ENCODE measurements at regions not wholly inside any gene's neighbourhood (a gene's known extent, or its start where the extent isn't known, plus 50 kb on each side); places are given as distances from the start of the nearest gene placed in this dataset.

GRCh38 chr2:176709991-176710390, 440.7 kb downstream of the MTX2 start:
- no peaks in the 10 kb centered on the region for H3K79me2 ChIP-seq
- TF ChIP-seq, protein P1, sequence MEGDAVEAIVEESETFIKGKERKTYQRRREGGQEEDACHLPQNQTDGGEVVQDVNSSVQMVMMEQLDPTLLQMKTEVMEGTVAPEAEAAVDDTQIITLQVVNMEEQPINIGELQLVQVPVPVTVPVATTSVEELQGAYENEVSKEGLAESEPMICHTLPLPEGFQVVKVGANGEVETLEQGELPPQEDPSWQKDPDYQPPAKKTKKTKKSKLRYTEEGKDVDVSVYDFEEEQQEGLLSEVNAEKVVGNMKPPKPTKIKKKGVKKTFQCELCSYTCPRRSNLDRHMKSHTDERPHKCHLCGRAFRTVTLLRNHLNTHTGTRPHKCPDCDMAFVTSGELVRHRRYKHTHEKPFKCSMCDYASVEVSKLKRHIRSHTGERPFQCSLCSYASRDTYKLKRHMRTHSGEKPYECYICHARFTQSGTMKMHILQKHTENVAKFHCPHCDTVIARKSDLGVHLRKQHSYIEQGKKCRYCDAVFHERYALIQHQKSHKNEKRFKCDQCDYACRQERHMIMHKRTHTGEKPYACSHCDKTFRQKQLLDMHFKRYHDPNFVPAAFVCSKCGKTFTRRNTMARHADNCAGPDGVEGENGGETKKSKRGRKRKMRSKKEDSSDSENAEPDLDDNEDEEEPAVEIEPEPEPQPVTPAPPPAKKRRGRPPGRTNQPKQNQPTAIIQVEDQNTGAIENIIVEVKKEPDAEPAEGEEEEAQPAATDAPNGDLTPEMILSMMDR (IDR thresholded peaks at IDR 0.05; ENCODE audit: poor library complexity), result no peak
- TF ChIP-seq EZH2phosphoT487 (IDR thresholded peaks at IDR 0.05; ENCODE audit: low read depth, severe bottlenecking, unreplicated experiment), result no peak
- no peak for TF ChIP-seq EZH2 (IDR thresholded peaks at IDR 0.05; ENCODE audit: borderline replicate concordance)
- no peak overlapping the region for H3K4me3 ChIP-seq
- H3K36me3 ChIP-seq (replicated peaks; ENCODE audit: insufficient read depth, low read depth), result no peaks in the 10 kb centered on the region
- no peak overlapping the region for H3K27ac ChIP-seq
- no peaks in the 10 kb centered on the region for H3K4me1 ChIP-seq (ENCODE audit: insufficient read depth)
- no peaks in the 10 kb centered on the region for H3K9me2 ChIP-seq (replicated peaks; ENCODE audit: insufficient read depth)
- no peak overlapping the region for H2AFZ ChIP-seq
- no peak for DNase-seq (ENCODE audit: low spot score)
- H3K4me2 ChIP-seq, result no peak overlapping the region
- no peaks in the 10 kb centered on the region for H4K20me1 ChIP-seq (ENCODE audit: insufficient read depth, poor library complexity, severe bottlenecking)
- H3K27me3 ChIP-seq, result no peaks in the 10 kb centered on the region
- 84% methylated on average over 2 of the region's 2 CpGs for WGBS (ENCODE audit: low lambda C conversion rate, missing lambda C conversion rate)
- no peaks in the 10 kb centered on the region for H3K9me3 ChIP-seq (ENCODE audit: low read depth)

DNA sequence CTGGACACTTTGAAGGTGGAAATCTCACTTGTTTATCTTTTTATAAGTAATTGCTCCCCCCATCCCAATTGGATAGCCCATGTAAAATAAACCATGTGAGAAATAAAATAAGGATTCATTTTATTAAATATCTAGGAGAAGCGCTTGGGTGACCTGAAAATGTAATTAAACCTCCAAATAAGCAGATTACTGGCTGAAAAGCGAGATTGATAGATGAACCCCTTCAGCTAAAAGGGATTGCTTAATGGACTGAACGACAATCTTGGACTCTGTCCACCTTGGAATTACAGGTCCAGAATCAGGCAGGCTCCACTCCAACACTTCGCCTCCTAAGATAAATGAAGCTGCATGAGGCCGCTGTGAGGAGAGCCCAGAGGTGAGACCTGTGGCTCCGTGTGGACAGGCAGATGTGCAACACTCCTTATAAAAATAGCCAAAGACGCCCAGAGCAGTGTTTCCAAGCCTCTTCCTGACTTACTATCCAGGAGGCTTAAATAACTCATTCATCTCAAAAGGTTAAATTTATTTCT, 441.5 kb downstream of the MTX2 start:
- TF ChIP-seq, protein P1 (IDR thresholded peaks at IDR 0.05; ENCODE audit: poor library complexity), result no peak
- TF ChIP-seq EZH2phosphoT487 (IDR thresholded peaks at IDR 0.05; ENCODE audit: low read depth, severe bottlenecking, unreplicated experiment) (no peak), EZH2 (IDR thresholded peaks at IDR 0.05; ENCODE audit: borderline replicate concordance) (no peak)
- Histone ChIP-seq H3K4me3 (no peak overlapping the region), H3K9me3 (ENCODE audit: low read depth) (no peaks in the 10 kb centered on the region), H3K9me2 (replicated peaks; ENCODE audit: insufficient read depth) (no peaks in the 10 kb centered on the region), H3K4me2 (no peak overlapping the region), H3K79me2 (no peaks in the 10 kb centered on the region), H3K27me3 (no peaks in the 10 kb centered on the region), H2AFZ (no peak overlapping the region), H3K4me1 (ENCODE audit: insufficient read depth) (no peaks in the 10 kb centered on the region), H3K36me3 (replicated peaks; ENCODE audit: insufficient read depth, low read depth) (no peaks in the 10 kb centered on the region), H4K20me1 (ENCODE audit: insufficient read depth, poor library complexity, severe bottlenecking) (no peaks in the 10 kb centered on the region), H3K27ac (no peak overlapping the region)
- WGBS (ENCODE audit: low lambda C conversion rate, missing lambda C conversion rate), result 70% methylated on average over 7 of the region's 7 CpGs
- no peak for DNase-seq (ENCODE audit: low spot score)

DNA sequence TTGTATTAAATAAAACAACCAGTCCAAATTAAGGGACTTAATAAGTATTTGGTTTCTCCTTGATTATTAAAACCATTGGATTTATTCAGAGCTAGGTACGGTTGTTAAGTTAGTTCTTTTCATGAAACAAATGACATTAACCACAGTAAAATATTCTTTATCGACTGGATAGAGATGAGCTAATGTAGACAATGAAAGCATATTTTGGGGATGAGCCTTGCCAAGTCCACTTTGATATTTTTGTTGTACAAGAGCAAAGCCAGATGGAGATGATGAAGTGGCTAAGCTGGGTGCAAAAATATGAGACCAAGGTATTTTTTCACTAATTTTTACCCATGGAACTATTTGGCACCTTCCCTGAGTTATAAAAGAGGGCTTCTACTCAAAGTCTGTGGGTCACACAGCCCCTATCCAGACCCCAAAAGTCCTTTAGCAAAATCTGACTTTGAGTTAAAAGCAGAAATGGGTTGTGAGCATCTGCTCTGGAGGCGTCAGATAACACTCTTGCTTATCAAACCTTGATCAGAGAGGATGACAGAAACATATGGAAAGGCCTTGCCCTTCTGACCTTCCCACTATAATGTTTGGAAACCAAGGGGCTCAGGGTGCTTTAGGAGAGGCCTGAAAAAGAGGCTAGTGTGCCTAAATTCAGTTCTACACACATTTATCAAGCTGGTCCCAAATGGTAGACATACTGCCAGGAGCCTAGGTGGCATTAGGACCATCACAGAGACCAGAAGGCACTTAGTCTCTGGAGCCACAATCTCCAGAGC, 456.8 kb downstream of the MTX2 start:
- Histone ChIP-seq H3K27ac (no peak overlapping the region), H3K36me3 (replicated peaks; ENCODE audit: insufficient read depth, low read depth) (no peaks in the 10 kb centered on the region), H3K4me2 (no peak overlapping the region), H3K9me2 (replicated peaks; ENCODE audit: insufficient read depth) (no peaks in the 10 kb centered on the region), H3K4me1 (ENCODE audit: insufficient read depth) (no peaks in the 10 kb centered on the region), H3K9me3 (ENCODE audit: low read depth) (no peaks in the 10 kb centered on the region), H3K27me3 (no peaks in the 10 kb centered on the region), H3K79me2 (no peaks in the 10 kb centered on the region), H4K20me1 (ENCODE audit: insufficient read depth, poor library complexity, severe bottlenecking) (no peaks in the 10 kb centered on the region), H3K4me3 (no peak overlapping the region), H2AFZ (no peak overlapping the region)
- DNase-seq (ENCODE audit: low spot score), result no peak
- TF ChIP-seq EZH2phosphoT487 (IDR thresholded peaks at IDR 0.05; ENCODE audit: low read depth, severe bottlenecking, unreplicated experiment), result no peak
- no peak for TF ChIP-seq EZH2 (IDR thresholded peaks at IDR 0.05; ENCODE audit: borderline replicate concordance)
- TF ChIP-seq, protein P1 (IDR thresholded peaks at IDR 0.05; ENCODE audit: poor library complexity), result no peak
- WGBS (ENCODE audit: low lambda C conversion rate, missing lambda C conversion rate), result 76% methylated on average over 3 of the region's 3 CpGs
